Thyroid gland (tissue), 4 donors: ENCODE measurements at regions not wholly inside any gene's neighbourhood (a gene's known extent, or its start where the extent isn't known, plus 50 kb on each side); places are given as distances from the start of the nearest gene placed in this dataset.
A peak's percentile ranks its signal among the peaks of the same experiment; 100 is the strongest.

Experiments used
- DNase-seq, 2 donors: peaks; one replicate each; pipeline ENCODE4 v3.0.0-alpha.2; 2019
- H3K27ac ChIP-seq, 3 donors: fragments of 200-600 bp; sonication (generic); 1 replicate in 2 of 3; 2 replicates in 1 of 3; pipeline ENCODE4 v1.5.1; 2016 to 2019; ENCODE audit warnings: mild to moderate bottlenecking in 1 of 3, moderate library complexity in 1 of 3
- H3K27me3 ChIP-seq: fragments of 200-600 bp; sonication (generic); one replicate; pipeline ENCODE4 v1.5.1; 2019
- H3K36me3 ChIP-seq, 2 donors: fragments of 200-600 bp; sonication (generic); one replicate each; pipeline ENCODE4 v1.5.1; 2016 to 2019
- H3K4me1 ChIP-seq, 2 donors: fragments of 200-600 bp; sonication (generic); one replicate each; pipeline ENCODE4 v1.5.1; 2017 to 2019
- H3K4me3 ChIP-seq, 3 donors: fragments of 200-600 bp; sonication (generic); replicated peaks in 1 of 3; 1 replicate in 2 of 3; 2 replicates in 1 of 3; pipeline ENCODE4 v1.5.1; 2016; ENCODE audit warnings: mild to moderate bottlenecking in 1 of 3
- H3K9me3 ChIP-seq: fragments of 200-600 bp; sonication (generic); one replicate; pipeline ENCODE4 v1.5.1; 2017
- POLR2A ChIP-seq, 2 donors: fragments of 450-650 bp; IDR thresholded peaks; one replicate each; pipeline ENCODE4 v1.6.1; 2017; ENCODE audit warnings: antibody characterized with exemption in 2 of 2, mild to moderate bottlenecking in 2 of 2, moderate library complexity in 1 of 2
- WGBS, 2 donors: methylation state at CpG; one replicate each; pipeline ENCODE4 v1.1.5; 2017; 5-methylcytosine and 5-hydroxymethylcytosine counted together
- intact Hi-C: fragments of 100-400 bp; cut with DNase I; formaldehyde crosslinking; loops from one replicate; pipeline ENCODE4 v1.15.1; 2023
- TF ChIP-seq, protein P1 (sequence below), 6 experiments: fragments of 200-600 bp in 3 of 6; fragments of 450-650 bp in 3 of 6; sonication (generic) in 3 of 6; IDR thresholded peaks; one replicate each; pipeline ENCODE4 v1.5.1; 2016 to 2019; ENCODE audit warnings: antibody characterized with exemption in 6 of 6, mild to moderate bottlenecking in 2 of 6, inconsistent platforms in 1 of 6, moderate library complexity in 1 of 6

GRCh38 chr1:5250336-5250735, 595.9 kb downstream of the AJAP1 start:
- Histone ChIP-seq H3K4me3 (no peak overlapping the region), H3K27me3 (no peaks in the 10 kb centered on the region), H3K9me3 (no peaks in the 10 kb centered on the region), H3K36me3 (no peaks in the 10 kb centered on the region), H3K4me1 (no peaks in the 10 kb centered on the region), H3K27ac (no peak overlapping the region)
- 45 to 79% methylated on average over 2 of the region's 2 CpGs for WGBS, 2 donors
- no peak for DNase-seq
- intact Hi-C loops = no loop called here
- TF ChIP-seq, protein P1, sequence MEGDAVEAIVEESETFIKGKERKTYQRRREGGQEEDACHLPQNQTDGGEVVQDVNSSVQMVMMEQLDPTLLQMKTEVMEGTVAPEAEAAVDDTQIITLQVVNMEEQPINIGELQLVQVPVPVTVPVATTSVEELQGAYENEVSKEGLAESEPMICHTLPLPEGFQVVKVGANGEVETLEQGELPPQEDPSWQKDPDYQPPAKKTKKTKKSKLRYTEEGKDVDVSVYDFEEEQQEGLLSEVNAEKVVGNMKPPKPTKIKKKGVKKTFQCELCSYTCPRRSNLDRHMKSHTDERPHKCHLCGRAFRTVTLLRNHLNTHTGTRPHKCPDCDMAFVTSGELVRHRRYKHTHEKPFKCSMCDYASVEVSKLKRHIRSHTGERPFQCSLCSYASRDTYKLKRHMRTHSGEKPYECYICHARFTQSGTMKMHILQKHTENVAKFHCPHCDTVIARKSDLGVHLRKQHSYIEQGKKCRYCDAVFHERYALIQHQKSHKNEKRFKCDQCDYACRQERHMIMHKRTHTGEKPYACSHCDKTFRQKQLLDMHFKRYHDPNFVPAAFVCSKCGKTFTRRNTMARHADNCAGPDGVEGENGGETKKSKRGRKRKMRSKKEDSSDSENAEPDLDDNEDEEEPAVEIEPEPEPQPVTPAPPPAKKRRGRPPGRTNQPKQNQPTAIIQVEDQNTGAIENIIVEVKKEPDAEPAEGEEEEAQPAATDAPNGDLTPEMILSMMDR (IDR thresholded peaks at IDR 0.05) = no peak
- TF ChIP-seq POLR2A (IDR thresholded peaks at IDR 0.05) = no peak

DNA sequence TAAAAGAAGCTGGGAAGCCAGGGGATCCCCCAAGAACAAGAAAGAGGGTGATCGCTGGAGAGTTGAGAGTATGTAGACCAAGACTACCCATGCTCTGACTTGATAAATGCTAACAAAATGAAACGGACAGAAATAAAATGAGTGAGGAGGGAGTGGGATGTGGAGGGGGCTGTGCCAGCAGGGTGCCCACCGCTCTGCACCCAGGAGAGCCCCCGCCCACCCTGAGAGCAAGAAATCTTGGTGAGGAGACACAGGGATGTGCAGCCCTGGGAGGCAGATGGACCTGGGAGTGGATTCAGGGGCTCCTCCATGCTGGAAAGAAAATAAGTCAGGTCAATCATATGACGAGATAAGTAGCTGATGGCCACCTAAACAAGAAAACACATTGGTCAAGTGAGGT, 590.9 kb downstream of the AJAP1 start:
- H3K4me3 ChIP-seq = no peak overlapping the region
- WGBS, 2 donors = 77 to 78% methylated on average over 5 of the region's 5 CpGs

GRCh38 chr1:5244631-5245285, 590.3 kb downstream of the AJAP1 start:
- Histone ChIP-seq H3K4me1 (no peaks in the 10 kb centered on the region), H3K4me3 (no peak overlapping the region), H3K27me3 (no peaks in the 10 kb centered on the region), H3K9me3 (no peaks in the 10 kb centered on the region), H3K36me3 (no peaks in the 10 kb centered on the region), H3K27ac (no peak overlapping the region)
- TF ChIP-seq, protein P1 (IDR thresholded peaks at IDR 0.05) = no peak
- TF ChIP-seq POLR2A (IDR thresholded peaks at IDR 0.05) = no peak
- DNase-seq = no peak
- 77 to 86% methylated on average over 13 of the region's 13 CpGs for WGBS, 2 donors
- intact Hi-C loops = no loop called here

More for the DNA sequence above, 590.9 kb downstream of the AJAP1 start:
- H3K27me3 ChIP-seq = no peaks in the 10 kb centered on the region
- no peaks in the 10 kb centered on the region for H3K36me3 ChIP-seq
- no peaks in the 10 kb centered on the region for H3K9me3 ChIP-seq
- no peaks in the 10 kb centered on the region for H3K4me1 ChIP-seq
- intact Hi-C loops = no loop called here
- TF ChIP-seq POLR2A (IDR thresholded peaks at IDR 0.05) = no peak
- TF ChIP-seq, protein P1 (IDR thresholded peaks at IDR 0.05) = no peak
- DNase-seq = no peak
- no peak overlapping the region for H3K27ac ChIP-seq

GRCh38 chr1:5242850-5243249, 588.4 kb downstream of the AJAP1 start:
- intact Hi-C loops = no loop called here

GRCh38 chr1:5239911-5240310, 585.5 kb downstream of the AJAP1 start:
- intact Hi-C loops = no loop called here

More at GRCh38 chr1:5242850-5243249, 588.4 kb downstream of the AJAP1 start:
- H3K36me3 ChIP-seq = no peaks in the 10 kb centered on the region
- H3K4me3 ChIP-seq = no peak overlapping the region
- no peak for DNase-seq
- 50 to 86% methylated on average over 3 to 5 of the region's 5 CpGs for WGBS, 2 donors
- no peak for TF ChIP-seq POLR2A (IDR thresholded peaks at IDR 0.05)
- TF ChIP-seq, protein P1 (IDR thresholded peaks at IDR 0.05) = no peak
- no peaks in the 10 kb centered on the region for H3K9me3 ChIP-seq
- H3K4me1 ChIP-seq = no peaks in the 10 kb centered on the region
- no peaks in the 10 kb centered on the region for H3K27me3 ChIP-seq
- no peak overlapping the region for H3K27ac ChIP-seq

More at GRCh38 chr1:5239911-5240310, 585.5 kb downstream of the AJAP1 start:
- TF ChIP-seq, protein P1 (IDR thresholded peaks at IDR 0.05) = no peak
- Histone ChIP-seq H3K36me3 (no peaks in the 10 kb centered on the region), H3K4me1 (no peaks in the 10 kb centered on the region), H3K27ac (peak overlapping the region in 1 of 3 donors; percentile 3), H3K27me3 (no peaks in the 10 kb centered on the region), H3K4me3 (no peak overlapping the region), H3K9me3 (no peaks in the 10 kb centered on the region)
- peak; percentile 18 to 64 for DNase-seq
- WGBS, 2 donors = 31 to 49% methylated on average over 5 of the region's 5 CpGs
